ENCODE measurements at regions not wholly inside any gene's neighbourhood (a gene's known extent, or its start where the extent isn't known, plus 50 kb on each side); places are given as distances from the start of the nearest gene placed in this dataset.

- no peak for TF ChIP-seq POLR2A (IDR thresholded peaks at IDR 0.05)
- TF ChIP-seq POLR2AphosphoS5 (IDR thresholded peaks at IDR 0.05) = no peak
- TF ChIP-seq CTCF (IDR thresholded peaks at IDR 0.05) = no peak
These were observed 1869.6 kb upstream of the CELF4 start for GRCh38 chr18:39435209-39435608.
